Fibroblast of skin of left biceps (primary cell): ENCODE measurements at regions not wholly inside any gene's neighbourhood (a gene's known extent, or its start where the extent isn't known, plus 50 kb on each side); places are given as distances from the start of the nearest gene placed in this dataset.

Source experiments
- DNase-seq, 2 experiments: peaks; one replicate each; pipeline ENCODE4 v3.0.0-alpha.2; 2013; ENCODE audit warnings: low read depth in 2 of 2

DNA sequence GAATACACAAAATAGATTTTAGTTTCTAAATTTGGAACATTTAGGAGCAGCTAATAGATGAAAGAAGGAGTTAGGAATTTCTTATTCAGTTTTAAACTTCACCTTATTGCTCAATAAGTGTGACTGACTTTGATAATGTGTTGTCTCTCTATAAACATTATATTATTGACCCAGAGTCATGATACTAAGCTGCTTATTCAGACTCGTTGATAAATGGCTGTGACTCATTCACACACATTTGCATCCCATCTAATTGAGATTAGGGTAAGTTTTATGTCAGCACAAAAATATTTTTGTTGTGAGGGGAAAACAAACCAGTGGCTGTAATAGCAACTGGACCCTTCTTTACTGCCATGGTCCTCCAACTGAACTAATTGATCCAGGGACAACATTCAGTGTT, 137.6 kb downstream of the GOLIM4 start:
- no peak for DNase-seq

GRCh38 chr3:167952969-167953368, 142.8 kb downstream of the GOLIM4 start:
- DNase-seq, result no peak

DNA sequence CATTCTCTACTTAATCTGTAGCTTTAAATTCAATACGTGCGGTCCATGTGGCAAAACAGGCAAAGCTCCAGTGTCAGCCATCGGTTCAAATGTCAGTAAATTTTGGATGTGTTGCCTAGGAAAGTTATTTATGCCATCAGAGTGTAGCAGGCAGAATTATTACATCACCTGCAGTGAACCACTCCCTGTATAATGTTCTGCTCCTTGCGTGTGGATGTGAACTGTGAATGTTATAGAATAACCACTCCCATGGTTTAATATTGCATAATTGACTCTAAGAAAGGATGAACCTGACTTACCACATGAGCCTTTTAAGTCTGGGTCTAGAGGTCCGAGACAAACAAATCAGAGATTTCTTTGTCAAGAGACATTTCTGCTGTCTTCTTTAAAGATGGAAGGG, 145.5 kb downstream of the GOLIM4 start:
- DNase-seq, result no peak

- DNase-seq, result peak; percentile 78 to 83
Observed at GRCh38 chr3:167941234-167941995, 154.3 kb downstream of the GOLIM4 start.

DNA sequence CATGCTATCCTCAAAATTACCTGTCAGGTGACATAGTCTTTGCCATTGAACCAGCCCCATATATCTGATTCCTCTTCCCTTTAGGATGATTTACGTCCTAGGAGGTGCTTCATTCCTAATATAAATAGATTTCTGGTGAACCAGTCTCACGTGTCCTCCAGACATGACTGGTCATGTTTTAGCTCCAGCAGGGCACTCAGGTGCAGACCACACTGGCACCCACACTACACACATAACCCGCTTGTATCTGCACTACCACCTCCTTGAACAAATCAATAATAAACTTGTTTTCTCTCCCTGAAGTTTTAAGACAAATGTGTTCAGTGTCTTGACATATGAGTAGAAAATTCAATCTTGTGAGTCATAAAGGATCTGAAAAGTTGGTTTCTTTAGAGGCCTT, 155.5 kb downstream of the GOLIM4 start:
- no peak for DNase-seq

GRCh38 chr3:167938516-167938915, 157.2 kb downstream of the GOLIM4 start:
- DNase-seq, result no peak

GRCh38 chr3:167936019-167936418, 159.7 kb downstream of the GOLIM4 start:
- DNase-seq, result no peak

DNA sequence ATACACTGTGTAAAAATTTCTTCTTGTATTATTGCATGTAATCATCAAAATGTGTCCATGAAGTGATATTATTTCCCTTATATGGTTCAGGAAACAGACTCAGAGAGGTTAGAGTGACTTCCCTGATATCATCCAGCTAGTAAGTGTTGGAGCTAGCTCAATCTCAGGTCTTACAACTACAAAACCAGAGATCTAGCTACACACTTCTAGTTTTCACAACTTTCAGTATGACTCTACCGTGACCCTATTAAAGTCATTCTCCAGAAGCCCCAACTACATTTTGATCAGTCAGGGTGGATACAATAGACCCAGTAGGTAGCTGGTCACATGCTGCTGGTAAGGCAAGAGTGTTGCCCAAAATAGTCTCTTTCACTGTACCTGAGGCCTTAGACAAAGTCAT, 165.3 kb downstream of the GOLIM4 start:
- DNase-seq, result no peak

GRCh38 chr3:167929968-167930367, 165.8 kb downstream of the GOLIM4 start:
- no peak for DNase-seq

GRCh38 chr3:167928381-167928780, 167.3 kb downstream of the GOLIM4 start:
- no peak for DNase-seq

GRCh38 chr3:167920747-167921146, 175.0 kb downstream of the GOLIM4 start:
- no peak for DNase-seq

DNA sequence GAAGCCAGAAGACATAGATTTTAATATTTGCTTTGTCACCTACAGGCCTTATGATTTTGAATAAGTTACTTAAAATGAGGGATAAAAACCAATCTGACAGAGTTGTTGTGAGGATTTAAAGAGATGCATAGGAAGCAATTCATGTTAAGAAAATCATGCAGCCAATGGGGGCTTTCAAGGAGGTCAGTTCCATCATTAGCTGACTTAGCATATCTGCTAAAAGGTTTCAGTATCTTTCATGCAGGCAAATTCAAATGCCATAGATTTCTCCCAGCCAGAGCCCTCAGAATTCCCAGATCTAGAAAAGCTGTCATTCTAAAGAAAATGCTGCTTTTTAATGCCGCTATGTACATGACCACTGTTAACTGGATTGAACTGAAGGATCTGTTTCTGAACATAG, 176.1 kb downstream of the GOLIM4 start:
- no peak for DNase-seq

DNA sequence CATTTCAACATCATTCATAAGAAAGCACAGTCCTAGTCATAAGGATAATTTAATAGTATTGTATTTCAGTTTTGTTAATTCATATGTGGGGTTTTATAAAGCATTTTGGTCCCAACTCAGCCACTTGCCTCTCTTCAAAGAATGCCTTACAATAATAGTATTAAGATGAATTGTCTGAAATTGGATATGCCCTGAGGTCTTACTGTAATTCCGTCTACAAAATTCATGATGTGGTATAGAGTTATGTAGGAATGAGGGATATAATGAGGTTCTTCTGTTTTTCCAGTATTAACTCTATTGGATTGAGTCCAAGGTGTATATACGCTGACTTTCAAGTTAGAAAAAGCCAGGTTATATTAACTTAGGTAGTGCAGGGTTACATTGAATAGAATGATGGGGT, 177.0 kb downstream of the GOLIM4 start:
- DNase-seq, result no peak

DNA sequence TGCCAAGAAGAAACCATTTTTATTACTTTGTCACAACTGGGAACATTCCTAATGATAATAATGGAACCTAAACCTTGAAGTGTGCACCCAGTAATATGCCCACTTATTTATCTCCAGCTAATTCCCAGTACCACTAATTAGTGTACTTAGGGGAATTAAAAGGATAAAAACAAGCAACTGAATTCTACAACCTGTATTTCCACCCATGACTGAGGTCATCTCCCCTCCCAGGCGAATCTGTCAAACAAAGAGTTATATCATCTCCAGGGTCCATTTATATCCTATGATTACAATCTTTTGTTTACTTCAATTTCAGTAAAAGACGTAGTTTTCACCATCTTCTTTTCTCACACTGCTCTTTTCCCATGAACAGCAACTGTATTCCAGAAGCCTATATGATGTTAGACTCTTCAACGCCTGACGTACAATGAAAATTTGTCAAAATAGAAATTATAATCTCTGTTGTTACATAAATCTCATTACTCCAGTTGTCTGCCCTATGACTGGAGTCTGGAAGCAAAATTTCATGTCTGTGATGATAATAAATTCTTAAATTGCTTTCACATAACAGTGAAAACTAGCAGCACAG, 177.6 kb downstream of the GOLIM4 start:
- DNase-seq, result no peak

DNA sequence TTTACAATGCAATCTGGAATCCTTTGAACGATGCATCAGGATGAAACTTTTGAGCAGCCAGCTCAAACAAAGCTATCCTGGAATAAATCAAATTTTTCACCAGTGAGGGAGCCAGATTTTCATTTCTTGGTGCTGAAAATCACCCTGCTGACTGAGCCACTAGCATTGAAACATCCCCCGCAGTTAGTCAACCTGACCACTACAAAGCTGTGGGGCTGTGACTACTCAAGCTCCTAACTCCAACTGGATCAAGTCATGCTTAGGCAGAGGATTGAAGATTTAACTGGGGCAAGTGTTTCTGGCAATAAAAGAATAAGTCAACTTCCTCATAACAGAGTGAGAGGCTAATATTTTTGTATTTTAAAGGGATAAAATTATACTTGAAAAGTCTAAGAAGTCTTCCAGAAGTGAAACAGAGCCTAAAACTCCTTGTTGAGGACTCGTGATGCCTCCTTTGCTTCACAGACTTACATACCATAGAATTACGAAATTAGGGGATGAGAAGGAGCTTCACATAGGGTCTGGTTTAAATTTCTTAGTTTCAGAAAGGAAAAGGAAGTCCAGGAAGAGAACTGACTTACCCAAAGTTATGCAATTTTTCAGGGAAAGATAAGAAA, 177.8 kb downstream of the SERPINI1 start:
- no peak for DNase-seq

GRCh38 chr3:167909952-167910351, 174.4 kb downstream of the SERPINI1 start:
- DNase-seq, result no peak

DNA sequence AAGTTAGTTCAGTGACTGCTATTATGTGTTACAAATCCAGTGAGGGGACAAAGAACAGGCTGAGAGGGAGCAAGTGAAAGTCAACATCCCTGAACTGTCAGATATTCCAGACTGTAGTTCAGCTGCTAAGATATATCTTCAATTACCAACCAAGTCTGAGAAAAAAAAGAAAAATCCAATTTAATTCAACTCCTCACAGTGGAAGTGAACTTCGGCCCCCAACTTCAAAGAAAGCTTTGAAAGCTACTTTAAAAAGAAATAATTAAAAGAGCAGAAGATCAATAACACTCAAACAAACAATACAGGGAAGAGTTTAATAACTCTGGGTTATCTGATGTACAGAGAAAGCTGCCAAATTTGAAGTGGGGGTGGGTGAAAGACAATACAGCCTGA, 174.0 kb downstream of the SERPINI1 start:
- no peak for DNase-seq

DNA sequence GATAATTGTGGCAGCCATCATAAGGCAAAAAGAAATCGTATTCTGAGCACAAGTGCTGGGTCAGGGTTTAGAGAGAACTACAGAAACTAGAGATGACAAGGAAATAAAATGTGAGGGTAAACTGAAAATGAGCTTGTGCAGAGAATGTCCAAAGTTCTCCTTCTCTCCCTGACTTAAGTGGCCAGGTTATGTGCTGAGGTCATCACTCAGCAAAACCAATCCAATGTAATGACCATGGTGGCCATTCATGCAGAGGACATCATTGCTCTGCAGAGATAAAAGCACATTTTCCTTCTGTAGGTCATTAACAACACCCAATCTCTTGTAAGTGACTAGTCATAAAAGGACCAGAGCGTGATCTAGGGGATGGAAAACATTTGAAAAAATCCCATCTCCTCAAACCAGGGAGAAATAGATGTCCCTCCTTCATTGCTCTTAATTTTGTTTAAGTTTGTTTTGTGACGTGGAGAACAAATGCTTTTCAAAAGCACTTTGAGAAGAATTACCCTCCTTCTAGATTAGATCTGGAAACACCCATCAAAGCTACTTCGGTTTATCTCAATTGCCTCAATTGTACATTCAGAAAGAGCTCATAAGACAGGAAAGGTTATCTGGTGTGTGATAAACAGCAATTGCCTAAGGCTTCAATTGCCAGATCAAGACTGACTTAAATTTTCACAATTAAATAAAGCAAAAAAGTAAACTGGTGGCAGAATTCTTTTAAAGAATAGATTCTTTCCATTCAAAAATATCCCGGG, 173.4 kb downstream of the SERPINI1 start:
- DNase-seq, result no peak

DNA sequence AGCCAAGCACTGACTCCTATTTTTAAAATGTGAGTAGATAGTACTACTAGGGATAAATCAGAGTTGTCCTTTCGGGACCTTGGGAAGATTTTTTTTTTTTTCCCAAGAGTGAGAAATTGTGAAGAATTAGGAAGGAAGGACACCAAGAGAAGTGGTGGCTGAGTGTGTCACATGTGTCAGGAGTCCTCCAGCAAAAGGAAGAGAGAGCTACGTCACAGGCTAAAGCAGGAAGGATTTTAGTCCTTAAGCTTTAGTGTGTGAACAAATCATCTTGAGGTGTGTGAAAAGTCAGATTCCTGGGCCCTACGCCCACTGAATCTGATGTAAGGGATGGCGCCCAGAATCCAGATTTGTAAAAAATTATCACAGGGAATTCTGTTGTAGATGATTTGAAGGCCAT, 172.7 kb downstream of the SERPINI1 start:
- DNase-seq, result no peak

DNA sequence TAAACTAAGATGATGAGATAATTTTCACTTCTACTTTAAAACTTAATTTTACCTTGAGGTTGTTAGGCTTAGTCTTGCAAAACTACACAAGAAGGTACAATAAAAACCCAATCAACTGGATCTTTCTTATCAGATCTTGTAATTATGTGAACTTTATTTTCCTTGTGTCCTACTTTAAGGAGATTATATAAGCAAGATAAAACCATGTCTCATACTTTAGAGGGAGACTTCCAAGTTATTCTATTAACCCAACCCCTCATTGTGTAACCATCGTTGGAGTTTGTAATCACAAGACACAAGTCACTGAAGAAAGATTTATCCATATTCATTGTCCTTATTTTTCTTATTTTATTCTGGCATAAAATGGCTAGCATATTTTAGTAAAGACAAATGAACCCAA, 165.6 kb downstream of the SERPINI1 start:
- no peak for DNase-seq

DNA sequence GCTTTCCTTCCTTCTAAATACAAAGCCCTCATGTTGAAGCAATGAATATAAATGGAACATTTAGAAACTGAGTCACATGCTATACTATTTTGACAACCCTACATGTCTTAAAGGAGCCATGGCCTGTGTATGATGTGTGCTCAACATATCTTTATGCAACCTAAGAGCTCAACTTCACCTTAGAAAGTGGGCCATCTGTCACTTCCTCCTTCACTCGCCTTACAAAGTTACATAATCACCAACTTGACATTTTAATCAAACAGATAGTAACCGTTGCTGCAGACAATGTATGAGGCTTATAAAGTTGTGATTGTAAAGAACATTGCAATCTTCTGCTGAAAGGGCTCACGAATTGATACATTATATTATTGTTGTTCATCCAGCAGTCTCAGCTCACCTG, 163.6 kb downstream of the SERPINI1 start:
- DNase-seq, result no peak

- DNase-seq, result no peak
Observed at GRCh38 chr3:167898091-167898490, 162.6 kb downstream of the SERPINI1 start.

- DNase-seq, result no peak
Observed at GRCh38 chr3:167895684-167896083, 160.2 kb downstream of the SERPINI1 start.
